ENCODE measurements at regions not wholly inside any gene's neighbourhood (a gene's known extent, or its start where the extent isn't known, plus 50 kb on each side); places are given as distances from the start of the nearest gene placed in this dataset.
"Not testable (repeated sequence)": the region's sequence is repeated elsewhere in the genome, so short reads cannot be mapped to it uniquely, and the experiment has no call there.

GRCh38 chr17:70454377-70454776 is 285.0 kb downstream of the KCNJ2 start:
- DNase-seq: no peak

GRCh38 chr17:70454908-70455307 is 285.6 kb downstream of the KCNJ2 start:
- no peak for DNase-seq

GRCh38 chr17:70464995-70465394 is 295.7 kb downstream of the KCNJ2 start:
- DNase-seq: no peak

GRCh38 chr17:70468661-70469060 is 299.3 kb downstream of the KCNJ2 start:
- DNase-seq: no peak

GRCh38 chr17:70473049-70473448 is 303.7 kb downstream of the KCNJ2 start:
- DNase-seq: no peak

- DNase-seq: no peak
Measured at GRCh38 chr17:70476368-70476767, 307.0 kb downstream of the KCNJ2 start.

- no peak for DNase-seq
Measured at GRCh38 chr17:70478902-70479301, 309.6 kb downstream of the KCNJ2 start.

GRCh38 chr17:70479779-70480178 is 310.4 kb downstream of the KCNJ2 start:
- DNase-seq: no peak

- no peak for DNase-seq
Measured at GRCh38 chr17:70483624-70484023, 314.3 kb downstream of the KCNJ2 start.

GRCh38 chr17:70484050-70484449 is 314.7 kb downstream of the KCNJ2 start:
- no peak for DNase-seq

- no peak for DNase-seq
Measured at GRCh38 chr17:70484496-70484895, 315.2 kb downstream of the KCNJ2 start.

GRCh38 chr17:70492368-70492767 is 323.0 kb downstream of the KCNJ2 start:
- DNase-seq: no peak

- DNase-seq: no peak
Measured at GRCh38 chr17:70493277-70493874, 324.0 kb downstream of the KCNJ2 start.

- no peak for DNase-seq
Measured at GRCh38 chr17:70498631-70499030, 329.3 kb downstream of the KCNJ2 start.

- DNase-seq: no peak
Measured at GRCh38 chr17:70499067-70499786, 329.9 kb downstream of the KCNJ2 start.

- DNase-seq: no peak
Measured at GRCh38 chr17:70503449-70503848, 334.1 kb downstream of the KCNJ2 start.

- DNase-seq: no peak
Measured at GRCh38 chr17:70510288-70510687, 341.0 kb downstream of the KCNJ2 start.

- no peak for DNase-seq
Measured at GRCh38 chr17:70517816-70518215, 348.5 kb downstream of the KCNJ2 start.

GRCh38 chr17:70519300-70519699 is 350.0 kb downstream of the KCNJ2 start:
- DNase-seq: no peak

GRCh38 chr17:70520447-70520846 is 351.1 kb downstream of the KCNJ2 start:
- no peak for DNase-seq

GRCh38 chr17:70520956-70521355 is 351.6 kb downstream of the KCNJ2 start:
- no peak for DNase-seq

GRCh38 chr17:70521821-70522256 is 352.5 kb downstream of the KCNJ2 start:
- no peak for DNase-seq

- DNase-seq: no peak
Measured at GRCh38 chr17:70523426-70523825, 354.1 kb downstream of the KCNJ2 start.

GRCh38 chr17:70525035-70525434 is 355.7 kb downstream of the KCNJ2 start:
- not testable (repeated sequence) for DNase-seq

- no peak for DNase-seq
Measured at GRCh38 chr17:70525961-70526360, 356.6 kb downstream of the KCNJ2 start.

All from CD4-positive, alpha-beta T cell treated with Interleukin-4 for 4 hours (primary cell).